Muscle of arm (tissue), 1 donor: ENCODE measurements at regions not wholly inside any gene's neighbourhood (a gene's known extent, or its start where the extent isn't known, plus 50 kb on each side); places are given as distances from the start of the nearest gene placed in this dataset.

Experiments
- DNase-seq: peaks from one replicate; pipeline ENCODE4 v3.0.0-alpha.2; 2013

DNA sequence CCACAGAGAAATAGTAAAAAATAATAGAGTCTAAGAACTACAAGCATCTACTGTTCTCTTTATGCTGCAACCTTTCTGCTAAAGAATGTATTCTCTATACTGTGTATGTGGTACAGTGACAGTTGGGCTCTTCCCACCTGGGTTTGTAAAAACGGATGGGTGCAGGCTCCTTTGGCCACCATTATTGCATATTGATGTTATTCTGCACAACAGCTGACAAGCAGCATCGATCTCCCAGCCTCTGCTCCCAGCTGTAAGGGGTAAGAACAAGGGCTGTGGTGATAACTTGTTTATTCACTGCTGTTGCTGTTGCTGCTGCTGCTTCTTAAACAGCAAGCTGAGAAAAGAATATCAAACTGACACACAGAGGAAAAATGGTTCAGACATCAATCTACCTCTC, 56.1 kb downstream of the KCNRG start:
- DNase-seq = no peak

- DNase-seq = no peak
These were observed 57.4 kb downstream of the KCNRG start for GRCh38 chr13:50072676-50073075.

GRCh38 chr13:50073340-50073739, 58.1 kb downstream of the KCNRG start:
- DNase-seq = no peak

DNA sequence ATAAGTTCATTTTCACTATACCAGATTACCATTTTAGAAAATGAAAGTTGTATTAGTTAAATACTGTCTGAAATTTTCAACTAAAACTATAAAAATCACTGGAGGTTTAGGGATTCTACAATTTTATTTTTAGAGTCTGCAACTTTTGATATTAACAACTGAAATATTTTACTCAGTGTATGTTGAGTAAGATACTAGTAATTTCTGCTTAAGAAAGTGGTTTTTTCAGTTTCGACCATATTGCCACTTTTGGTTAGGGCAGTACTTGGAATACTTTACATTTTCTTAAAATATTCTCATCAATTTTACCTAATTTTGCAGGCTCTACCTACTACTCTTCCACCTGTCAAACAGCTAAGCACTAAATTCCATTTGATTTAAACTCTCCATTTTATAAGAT, 59.6 kb downstream of the KCNRG start:
- no peak for DNase-seq

- DNase-seq = no peak
These were observed 60.4 kb downstream of the KCNRG start for GRCh38 chr13:50075619-50076097.

GRCh38 chr13:50077431-50077830, 62.2 kb downstream of the KCNRG start:
- DNase-seq = no peak

DNA sequence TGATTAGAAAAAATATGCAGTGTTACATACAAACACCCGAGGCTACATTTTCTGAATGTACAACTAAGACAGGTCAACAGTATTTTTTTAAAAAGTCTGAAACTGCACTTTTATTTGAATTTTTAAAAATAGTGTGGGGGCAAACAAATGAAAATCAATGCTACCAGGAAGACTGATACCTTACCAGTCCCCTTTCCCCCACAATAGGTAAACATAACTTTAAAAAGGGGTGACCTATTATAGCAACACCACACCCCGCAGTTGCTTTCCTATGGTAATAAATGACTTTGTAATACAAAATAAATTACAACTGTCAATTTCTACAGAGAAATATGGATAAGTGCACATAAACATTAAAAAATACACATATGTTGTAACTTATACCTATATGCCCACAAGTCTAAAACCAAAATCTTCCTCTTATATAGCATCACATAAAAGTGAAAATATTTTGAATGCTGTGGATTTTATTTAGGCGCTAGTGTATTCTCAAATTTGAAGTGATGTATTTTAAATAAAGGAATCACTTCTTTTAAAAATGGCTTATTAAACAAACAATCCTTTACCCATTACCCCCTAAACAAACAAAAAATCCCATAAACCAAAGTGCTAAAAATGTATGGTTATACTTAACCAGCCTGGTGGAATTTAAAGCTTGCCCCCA, 63.1 kb downstream of the KCNRG start:
- DNase-seq = no peak

DNA sequence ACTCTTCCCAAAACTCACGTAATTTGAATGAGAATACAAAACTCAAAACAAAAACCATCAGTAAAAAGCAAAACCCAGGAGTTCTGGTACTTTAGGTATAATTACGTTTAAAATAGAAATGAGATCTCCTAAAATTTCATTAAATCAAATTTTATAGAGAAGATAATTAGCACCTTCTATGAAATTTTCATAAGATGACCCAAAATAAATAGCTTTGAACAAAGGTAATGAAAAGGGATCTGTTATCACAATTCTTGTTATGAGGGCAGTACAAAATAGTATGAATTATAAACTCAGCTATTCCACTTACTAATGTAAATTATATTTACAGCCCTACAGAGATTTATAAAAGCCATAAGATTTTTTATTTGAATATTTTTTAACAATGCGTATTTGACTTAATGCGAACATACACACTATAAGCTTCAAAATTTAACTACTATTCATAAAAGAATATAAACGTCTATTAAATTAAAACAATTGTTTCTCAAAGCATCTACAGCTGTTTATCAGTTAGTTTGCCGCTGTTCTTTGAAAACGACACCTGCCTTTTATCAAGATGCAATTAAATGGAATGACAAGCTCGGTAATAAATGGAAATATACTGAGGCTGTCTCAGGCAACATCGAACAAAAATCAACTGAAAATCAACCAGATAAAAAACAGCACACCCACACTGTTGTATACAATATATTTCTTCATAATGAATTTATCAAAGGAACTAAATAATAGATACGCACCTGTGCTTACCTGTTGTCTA, 63.8 kb downstream of the KCNRG start:
- no peak for DNase-seq

- DNase-seq = no peak
These were observed 64.5 kb downstream of the KCNRG start for GRCh38 chr13:50079655-50080202.

DNA sequence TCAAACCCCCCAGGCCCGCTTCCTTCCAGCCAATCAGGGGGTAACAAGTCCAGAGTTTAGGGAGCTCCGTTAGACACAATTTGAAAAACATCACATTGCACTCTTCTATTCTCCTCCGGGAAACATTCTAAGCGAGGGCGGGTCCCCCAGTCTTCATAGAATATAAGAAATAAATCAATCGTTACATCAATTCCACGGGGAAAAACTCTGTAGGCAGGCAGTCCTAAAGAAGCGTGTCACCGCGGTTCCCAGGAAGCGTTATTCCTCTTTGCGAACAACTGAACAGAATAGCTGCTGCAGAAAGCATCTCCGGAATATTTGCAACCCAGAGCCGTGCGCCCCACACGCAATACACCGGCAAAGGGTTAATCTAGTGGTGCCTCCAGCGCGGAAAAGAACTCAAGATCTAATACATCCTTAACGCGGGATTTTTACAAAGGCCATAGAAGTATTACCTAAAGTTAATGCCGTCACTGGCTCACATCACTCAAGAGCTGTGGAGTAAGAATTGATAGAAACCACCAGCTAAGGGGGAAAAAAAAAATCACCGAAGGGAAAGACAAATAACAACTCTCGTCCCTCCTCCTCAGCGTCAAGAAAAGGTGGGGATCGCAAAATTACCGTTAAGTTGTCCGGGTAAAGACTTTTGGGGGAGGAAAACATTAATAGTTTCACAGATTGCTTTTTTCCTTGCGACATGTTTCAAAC, 65.1 kb downstream of the KCNRG start:
- peak; percentile 73 for DNase-seq

GRCh38 chr13:50080911-50081678, 65.9 kb downstream of the KCNRG start:
- DNase-seq = peak; percentile 57

GRCh38 chr13:50081679-50082425, 66.6 kb downstream of the KCNRG start:
- peak; percentile 100 for DNase-seq

GRCh38 chr13:50082426-50083281, 67.4 kb downstream of the KCNRG start:
- no peak for DNase-seq

- DNase-seq = peak; percentile 64
These were observed 69.8 kb downstream of the KCNRG start for GRCh38 chr13:50085063-50085462.

GRCh38 chr13:50089633-50090032, 74.4 kb downstream of the KCNRG start:
- DNase-seq = no peak

DNA sequence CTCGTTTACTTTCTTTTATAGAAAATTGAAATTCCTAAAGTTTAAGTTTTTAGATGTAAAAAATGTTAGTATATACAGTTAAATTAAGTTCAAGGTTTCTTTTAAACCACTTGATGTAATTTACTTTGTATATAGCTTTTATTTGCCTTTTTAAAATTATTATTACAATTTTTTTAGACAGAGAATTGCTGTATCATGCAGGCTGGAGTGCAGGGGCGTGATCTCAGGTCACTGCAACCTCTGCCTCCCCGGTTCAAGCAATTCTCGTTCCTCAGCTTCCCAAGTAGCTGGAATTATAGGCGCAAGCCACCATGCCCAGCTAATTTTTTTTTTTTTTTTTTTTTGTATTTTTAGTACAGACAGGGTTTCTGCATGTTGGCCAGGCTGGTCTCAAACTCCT, 75.0 kb downstream of the KCNRG start:
- DNase-seq = no peak

DNA sequence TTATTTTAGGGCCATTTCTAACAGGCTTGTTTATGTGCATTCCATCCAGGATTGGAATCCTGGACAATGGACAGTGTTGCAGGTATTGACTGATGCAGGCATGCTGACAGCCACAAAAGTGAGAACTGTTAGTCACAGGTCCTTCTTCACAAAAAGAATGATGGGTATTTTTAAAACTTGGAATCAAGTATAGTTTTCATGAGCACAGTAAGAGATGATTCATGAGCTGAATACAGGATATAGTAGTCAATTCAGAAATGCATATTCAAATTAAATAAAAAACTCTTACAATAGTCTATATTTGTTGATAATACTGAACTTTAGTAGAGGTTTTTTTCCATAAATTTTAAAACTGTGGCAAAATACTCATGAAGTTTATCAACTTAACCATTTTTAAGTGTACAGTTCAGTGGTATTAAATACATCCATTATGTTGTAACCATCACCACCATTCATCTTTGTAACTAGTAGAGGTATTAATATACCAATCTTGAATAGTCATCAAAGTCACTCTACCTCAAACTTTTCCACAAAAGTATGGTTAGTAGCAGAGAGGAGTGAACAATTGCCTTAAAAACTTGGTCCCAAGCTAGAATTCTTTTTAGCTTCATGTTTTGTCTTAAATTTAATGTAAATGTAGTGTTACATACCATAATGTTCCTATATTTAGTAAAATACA, 79.5 kb downstream of the KCNRG start:
- DNase-seq = no peak

GRCh38 chr13:50098693-50099092, 83.4 kb downstream of the KCNRG start:
- DNase-seq = no peak

DNA sequence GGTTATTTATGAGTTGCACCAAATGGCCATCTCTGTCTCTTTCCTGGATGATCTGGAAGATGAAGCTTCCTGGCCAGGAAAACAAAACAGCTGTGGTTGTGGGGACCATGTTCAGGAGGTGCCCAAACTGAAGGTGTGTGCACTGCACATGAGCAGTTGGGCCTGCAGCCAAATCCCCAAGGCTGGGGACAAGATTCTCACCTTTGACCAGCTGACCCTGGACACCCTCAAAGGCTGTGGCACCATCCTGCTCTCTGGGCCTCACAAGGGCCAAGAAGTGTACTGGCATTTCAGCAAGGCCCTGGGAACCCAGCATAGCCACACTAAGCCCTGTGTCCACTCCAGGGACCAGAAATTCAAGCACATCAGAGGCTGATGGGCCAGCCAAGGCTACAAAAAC, 84.2 kb downstream of the KCNRG start:
- DNase-seq = no peak
